Putamen (tissue), 1 donor: ENCODE measurements at regions not wholly inside any gene's neighbourhood (a gene's known extent, or its start where the extent isn't known, plus 50 kb on each side); places are given as distances from the start of the nearest gene placed in this dataset.

Experiments
- DNase-seq: peaks from one replicate; pipeline ENCODE4 v3.0.0-alpha.2; 2016; ENCODE audit warnings: low spot score

GRCh38 chr18:78678318-78678695 lies 301.3 kb upstream of the SALL3 start:
- DNase-seq = no peak

- no peak for DNase-seq
These were observed 300.6 kb upstream of the SALL3 start for GRCh38 chr18:78679031-78679430.

GRCh38 chr18:78679613-78680260 lies 299.9 kb upstream of the SALL3 start:
- DNase-seq = no peak

- DNase-seq = no peak
These were observed 298.2 kb upstream of the SALL3 start for GRCh38 chr18:78681396-78681795.

GRCh38 chr18:78681934-78682333 lies 297.7 kb upstream of the SALL3 start:
- DNase-seq = no peak

- DNase-seq = no peak
These were observed 296.9 kb upstream of the SALL3 start for GRCh38 chr18:78682716-78683115.

GRCh38 chr18:78683191-78684010 lies 296.2 kb upstream of the SALL3 start:
- DNase-seq = no peak

GRCh38 chr18:78685250-78685979 lies 294.2 kb upstream of the SALL3 start:
- no peak for DNase-seq

GRCh38 chr18:78685980-78686530 lies 293.6 kb upstream of the SALL3 start:
- no peak for DNase-seq

- no peak for DNase-seq
These were observed 292.5 kb upstream of the SALL3 start for GRCh38 chr18:78686976-78687685.

GRCh38 chr18:78687736-78688135 lies 291.9 kb upstream of the SALL3 start:
- DNase-seq = no peak

- no peak for DNase-seq
These were observed 291.4 kb upstream of the SALL3 start for GRCh38 chr18:78688249-78688648.

- no peak for DNase-seq
These were observed 290.7 kb upstream of the SALL3 start for GRCh38 chr18:78688916-78689315.

- no peak for DNase-seq
These were observed 290.0 kb upstream of the SALL3 start for GRCh38 chr18:78689606-78690005.

GRCh38 chr18:78692105-78692504 lies 287.5 kb upstream of the SALL3 start:
- DNase-seq = no peak

- DNase-seq = no peak
These were observed 286.2 kb upstream of the SALL3 start for GRCh38 chr18:78693429-78693828.

GRCh38 chr18:78696698-78697435 lies 282.8 kb upstream of the SALL3 start:
- no peak for DNase-seq

GRCh38 chr18:78697446-78697845 lies 282.2 kb upstream of the SALL3 start:
- DNase-seq = no peak

GRCh38 chr18:78698914-78699313 lies 280.7 kb upstream of the SALL3 start:
- no peak for DNase-seq

GRCh38 chr18:78699499-78699898 lies 280.1 kb upstream of the SALL3 start:
- DNase-seq = no peak

- no peak for DNase-seq
These were observed 277.7 kb upstream of the SALL3 start for GRCh38 chr18:78701771-78702396.
